H1 (cell line): ENCODE measurements at regions not wholly inside any gene's neighbourhood (a gene's known extent, or its start where the extent isn't known, plus 50 kb on each side); places are given as distances from the start of the nearest gene placed in this dataset.

ENCODE experiments used
- CTCF ChIA-PET: fragments of 300-600 bp; sonication (Branson Sonifier 250); formaldehyde crosslinking; loops from one replicate; lab custom pipeline; 2021; ENCODE audit not compliant: partially characterized antibody; lab: Charles Lee
- POLR2A ChIA-PET: fragments of 300-600 bp; sonication (Branson Sonifier 250); formaldehyde crosslinking; loops from one replicate; lab custom pipeline; 2021; ENCODE audit warnings: inconsistent platforms; ENCODE audit not compliant: partially characterized antibody; lab: Charles Lee
- DNase-seq, 2 experiments: peaks; one replicate each; pipeline versions ENCODE4 v3.0.0 to v3.0.0-alpha.2; 2010 to 2022; ENCODE audit warnings: low spot score in 2 of 2, low read depth in 1 of 2, mixed read lengths in 1 of 2
- FAIRE-seq: peaks from 2 replicates; lab custom pipeline; 2011; peaks lifted over from hg19 to GRCh38; lab: Jason Lieb, UNC
- H2AFZ ChIP-seq: 2 replicates; pipeline ENCODE4 v1.8.1; 2012; ENCODE audit warnings: low read length, inconsistent platforms
- H2AK5ac ChIP-seq: 2 replicates; pipeline ENCODE4 v1.6.1; 2013; ENCODE audit warnings: low read depth, low read length
- H2BK120ac ChIP-seq: replicated peaks from 2 replicates; pipeline ENCODE3; 2013; ENCODE audit warnings: low read depth, low read length, inconsistent platforms
- H2BK12ac ChIP-seq: 2 replicates; pipeline ENCODE4 v1.6.1; 2013; ENCODE audit warnings: low read depth, low read length
- H2BK15ac ChIP-seq: 2 replicates; pipeline ENCODE4 v1.6.1; 2013; ENCODE audit warnings: low read length
- H2BK20ac ChIP-seq: 2 replicates; pipeline ENCODE4 v1.6.1; 2013; ENCODE audit warnings: low read length
- H2BK5ac ChIP-seq: 2 replicates; pipeline ENCODE4 v1.6.1; 2013; ENCODE audit warnings: low read depth, low read length
- H3K14ac ChIP-seq: 2 replicates; pipeline ENCODE4 v1.6.1; 2013; ENCODE audit warnings: inconsistent platforms; ENCODE audit not compliant: insufficient read length
- H3K18ac ChIP-seq: 2 replicates; pipeline ENCODE4 v1.6.1; 2013; ENCODE audit warnings: low read length; ENCODE audit errors: extremely low read depth
- H3K23ac ChIP-seq: 2 replicates; pipeline ENCODE4 v1.6.1; 2013; ENCODE audit warnings: inconsistent platforms; ENCODE audit not compliant: insufficient read length
- H3K23me2 ChIP-seq: 2 replicates; pipeline ENCODE4 v1.6.1; 2013; ENCODE audit warnings: low read depth, low read length
- H3K27ac ChIP-seq: 2 replicates; pipeline ENCODE4 v1.6.1; 2011; ENCODE audit warnings: low read depth, low read length, inconsistent platforms
- H3K27me3 ChIP-seq, 4 experiments: replicated peaks in 1 of 4; 1 replicate in 1 of 4; 2 replicates in 3 of 4; pipeline versions ENCODE4 v1.6.1 to v1.8.1; 2011 to 2013; ENCODE audit warnings: low read length in 3 of 4, mild to moderate bottlenecking in 3 of 4, inconsistent platforms in 2 of 4, mixed read lengths in 2 of 4, moderate library complexity in 1 of 4; ENCODE audit not compliant: control insufficient read depth in 3 of 4, insufficient read depth in 3 of 4; ENCODE audit errors: extremely low read depth in 1 of 4
- H3K36me3 ChIP-seq, 4 experiments: 2 replicates each; pipeline versions ENCODE4 v1.6.1 to v1.8.1; 2011 to 2013; ENCODE audit warnings: mild to moderate bottlenecking in 4 of 4, low read length in 3 of 4, moderate library complexity in 2 of 4, control low read depth in 1 of 4, inconsistent platforms in 1 of 4; ENCODE audit not compliant: insufficient read depth in 4 of 4, control insufficient read depth in 2 of 4
- H3K4ac ChIP-seq: replicated peaks from 2 replicates; pipeline ENCODE3; 2013; ENCODE audit warnings: low read length, low read depth, mixed read lengths, inconsistent platforms; ENCODE audit not compliant: insufficient read length
- H3K4me1 ChIP-seq, 4 experiments: replicated peaks in 1 of 4; 1 replicate in 1 of 4; 2 replicates in 3 of 4; pipeline versions ENCODE4 v1.6.1 to v1.8.1; 2011 to 2013; ENCODE audit warnings: low read length in 3 of 4, inconsistent platforms in 2 of 4, mixed read lengths in 1 of 4; ENCODE audit not compliant: insufficient read depth in 4 of 4, control insufficient read depth in 3 of 4
- H3K4me2 ChIP-seq, 2 experiments: 2 replicates each; pipeline versions ENCODE4 v1.6.1 to v1.8.1; 2011 to 2013; ENCODE audit warnings: low read depth in 2 of 2, low read length in 2 of 2, control low read depth in 1 of 2, inconsistent platforms in 1 of 2, mild to moderate bottlenecking in 1 of 2; ENCODE audit not compliant: insufficient read depth in 1 of 2
- H3K4me3 ChIP-seq, 4 experiments: fragments of 200-600, 300-600 bp in 1 of 4; sonication (generic), shearing (Covaris generic), sonication (Bioruptor Twin) in 1 of 4; 2 replicates each; pipeline versions ENCODE4 v1.5.1 to v1.8.1; 2011 to 2016; ENCODE audit warnings: low read length in 4 of 4, low read depth in 3 of 4, control low read depth in 2 of 4, inconsistent platforms in 2 of 4, mild to moderate bottlenecking in 2 of 4, mixed read lengths in 1 of 4, moderate library complexity in 1 of 4; ENCODE audit not compliant: insufficient read depth in 2 of 4; ENCODE audit errors: extremely low read depth in 1 of 4
- H3K56ac ChIP-seq: replicated peaks from 2 replicates; pipeline ENCODE3; 2013; ENCODE audit warnings: low read depth, mild to moderate bottlenecking, mixed read lengths, low read length, inconsistent platforms; ENCODE audit not compliant: insufficient read length
- H3K79me1 ChIP-seq: 2 replicates; pipeline ENCODE4 v1.6.1; 2013; ENCODE audit warnings: low read depth, low read length, control low read depth
- H3K79me2 ChIP-seq, 2 experiments: 2 replicates each; pipeline versions ENCODE4 v1.6.1 to v1.8.1; 2012 to 2013; ENCODE audit warnings: low read length in 2 of 2, mild to moderate bottlenecking in 2 of 2, inconsistent platforms in 1 of 2; ENCODE audit not compliant: insufficient read depth in 2 of 2, control insufficient read depth in 1 of 2
- H3K9ac ChIP-seq, 4 experiments: replicated peaks in 1 of 4; 1 replicate in 1 of 4; 2 replicates in 3 of 4; pipeline versions ENCODE4 v1.6.1 to v1.8.1; 2011 to 2013; ENCODE audit warnings: low read depth in 3 of 4, low read length in 3 of 4, control low read depth in 2 of 4, mild to moderate bottlenecking in 2 of 4, moderate library complexity in 2 of 4, inconsistent platforms in 1 of 4; ENCODE audit errors: extremely low read depth in 1 of 4
- H3K9me3 ChIP-seq, 2 experiments: 2 replicates each; pipeline versions ENCODE4 v1.6.1 to v1.8.1; 2012 to 2013; ENCODE audit warnings: mild to moderate bottlenecking in 2 of 2, moderate library complexity in 2 of 2, control low read depth in 1 of 2, inconsistent platforms in 1 of 2, low read depth in 1 of 2, low read length in 1 of 2, mixed read lengths in 1 of 2; ENCODE audit not compliant: insufficient read depth in 2 of 2
- H4K20me1 ChIP-seq, 2 experiments: replicated peaks in 1 of 2; 2 replicates each; pipeline versions ENCODE3 to v1.8.1; 2011 to 2013; ENCODE audit warnings: inconsistent platforms in 2 of 2, low read length in 2 of 2, mild to moderate bottlenecking in 1 of 2; ENCODE audit not compliant: insufficient read depth in 2 of 2, control insufficient read depth in 1 of 2
- H4K5ac ChIP-seq: 2 replicates; pipeline ENCODE4 v1.6.1; 2013; ENCODE audit warnings: low read length, low read depth, mixed read lengths, inconsistent platforms; ENCODE audit not compliant: insufficient read length
- H4K8ac ChIP-seq: 2 replicates; pipeline ENCODE4 v1.8.0; 2013; ENCODE audit warnings: mild to moderate bottlenecking, moderate library complexity, low read length, inconsistent platforms; ENCODE audit not compliant: insufficient read depth; ENCODE audit errors: extremely low read depth
- H4K91ac ChIP-seq: replicated peaks from 2 replicates; pipeline ENCODE3; 2013; ENCODE audit warnings: low read length, mixed read lengths, inconsistent platforms; ENCODE audit not compliant: insufficient read length
- BCL11A ChIP-seq, 2 experiments: IDR thresholded peaks; one replicate each; pipeline ENCODE4 v1.6.1; 2011; ENCODE audit warnings: low read depth in 2 of 2, low read length in 2 of 2, mild to moderate bottlenecking in 2 of 2
- KDM1A ChIP-seq: fragments of 200-600, 300-600 bp; sonication (generic); IDR thresholded peaks from 2 replicates; pipeline ENCODE4 v1.7.1; 2016; ENCODE audit warnings: mild to moderate bottlenecking, low read length, borderline replicate concordance
- WGBS, 2 experiments: shearing (Covaris generic) in 1 of 2; methylation state at CpG; one replicate each; pipeline versions ENCODE4 v1.1.6 to v1.1.7; 2013 to 2015; ENCODE audit warnings: low lambda C conversion rate in 2 of 2, mixed read lengths in 2 of 2, inconsistent platforms in 1 of 2, low coverage in 1 of 2, missing lambda C conversion rate in 1 of 2; ENCODE audit not compliant: insufficient replicate concordance in 2 of 2, insufficient coverage in 1 of 2, insufficient read length in 1 of 2; ENCODE audit errors: extremely low coverage in 1 of 2, missing lambda C conversion rate in 1 of 2; 5-methylcytosine and 5-hydroxymethylcytosine counted together

- Histone ChIP-seq H3K9ac (no peak overlapping the region), H3K18ac (no peak overlapping the region), H3K27ac (no peak overlapping the region), H2BK5ac (no peak overlapping the region), H4K20me1 (no peaks in the 10 kb centered on the region), H4K8ac (no peak overlapping the region), H3K56ac (no peak overlapping the region), H2BK12ac (no peak overlapping the region), H3K27me3 (peaks cover 0 to 1% (median 0%) of the 10 kb centered on the region in 4 experiments; a peak in 1 of 7 replicates), H3K36me3 (no peaks in the 10 kb centered on the region; a peak in 1 of 8 replicates), H3K79me1 (no peaks in the 10 kb centered on the region), H3K79me2 (no peaks in the 10 kb centered on the region), H3K4me2 (no peak overlapping the region), H3K23me2 (no peaks in the 10 kb centered on the region), H3K4me3 (no peak overlapping the region), H2BK20ac (no peak overlapping the region), H3K14ac (no peak overlapping the region), H3K4me1 (no peaks in the 10 kb centered on the region), H2AK5ac (no peak overlapping the region), H4K5ac (no peak overlapping the region), H3K9me3 (peaks cover 5 to 18% of the 10 kb centered on the region in 2 experiments; a peak in 3 of 4 replicates), H2AFZ (no peak overlapping the region), H3K23ac (no peak overlapping the region), H3K4ac (no peak overlapping the region), H4K91ac (no peak overlapping the region), H2BK15ac (no peak overlapping the region), H2BK120ac (no peak overlapping the region)
- no peak for FAIRE-seq
- ChIA-PET CTCF (no interaction called here), POLR2A (no interaction called here)
- 91% methylated on average over 2 of the region's 2 CpGs; no CpG with 5 or more reads in 1 of the 2 experiments for WGBS, 2 experiments
- TF ChIP-seq KDM1A: peak; percentile 55; the same call in 1 of the 2 replicates
- TF ChIP-seq BCL11A (IDR thresholded peaks at IDR 0.05; ENCODE audit: low read depth in 2 of 2, low read length in 2 of 2): no peak
- no peak for DNase-seq
Observed at GRCh38 chr15:96916750-96917149, 586.2 kb downstream of the NR2F2 start.
